ENCODE measurements at regions not wholly inside any gene's neighbourhood (a gene's known extent, or its start where the extent isn't known, plus 50 kb on each side); places are given as distances from the start of the nearest gene placed in this dataset.

- BruUV-seq (replicated peaks): no TSS peak
- ChIA-PET POLR2A (no interaction called here), CTCF (no interaction called here)
- no peaks in the 10 kb centered on the region for H3K4me1 ChIP-seq (ENCODE audit: control insufficient read depth, insufficient read depth, low read length)
- intact Hi-C loops (cut with micrococcal nuclease; ENCODE audit: unreplicated experiment): no loop called here
- no peaks in the 10 kb centered on the region for H3K27me3 ChIP-seq (ENCODE audit: control insufficient read depth, insufficient read depth, low read length)
- H3K27ac ChIP-seq (ENCODE audit: low read length): no peak overlapping the region
- DNase-seq (ENCODE audit: low read depth, low spot score): no peak
- H3K9me3 ChIP-seq (ENCODE audit: control insufficient read depth, insufficient read depth, low read depth, low read length): no peaks in the 10 kb centered on the region
- H3K4me3 ChIP-seq (ENCODE audit: low read depth in 2 of 2, low read length in 2 of 2): no peak overlapping the region
- no peaks in the 10 kb centered on the region for H3K36me3 ChIP-seq (ENCODE audit: control insufficient read depth, insufficient read depth, low read length)
- ATAC-seq: no peak
- TF ChIP-seq POLR2AphosphoS5 (IDR thresholded peaks at IDR 0.05; ENCODE audit: low read depth, low read length): no peak
- TF ChIP-seq REST (IDR thresholded peaks at IDR 0.05; ENCODE audit: insufficient read depth in 1 of 2, low read depth in 2 of 2, low read length in 1 of 2): no peak
- in situ Hi-C loops (cut with HindIII; ENCODE audit: low pct_unique_long_range_greater_than_20kb, low sequenced_read_pairs): no loop called here
Measured at GRCh38 chr3:73215281-73215680, 153.8 kb downstream of the EBLN2 start.

- intact Hi-C loops (cut with micrococcal nuclease; ENCODE audit: unreplicated experiment): no loop called here
- Histone ChIP-seq H3K27me3 (ENCODE audit: control insufficient read depth, insufficient read depth, low read length) (no peaks in the 10 kb centered on the region), H3K4me3 (ENCODE audit: low read depth in 2 of 2, low read length in 2 of 2) (no peak overlapping the region), H3K27ac (ENCODE audit: low read length) (no peak overlapping the region), H3K36me3 (ENCODE audit: control insufficient read depth, insufficient read depth, low read length) (no peaks in the 10 kb centered on the region), H3K4me1 (ENCODE audit: control insufficient read depth, insufficient read depth, low read length) (no peaks in the 10 kb centered on the region), H3K9me3 (ENCODE audit: control insufficient read depth, insufficient read depth, low read depth, low read length) (no peaks in the 10 kb centered on the region)
- ChIA-PET POLR2A (no interaction called here), CTCF (no interaction called here)
- in situ Hi-C loops (cut with HindIII; ENCODE audit: low pct_unique_long_range_greater_than_20kb, low sequenced_read_pairs): no loop called here
- DNase-seq (ENCODE audit: low read depth, low spot score) (no peak), ATAC-seq (no peak)
- TF ChIP-seq SIN3A (IDR thresholded peaks at IDR 0.05; ENCODE audit: borderline replicate concordance, insufficient read depth, low read depth, low read length) (no peak), TCF7L2 (IDR thresholded peaks at IDR 0.05; ENCODE audit: low read depth, low read length) (no peak), POLR2AphosphoS5 (IDR thresholded peaks at IDR 0.05; ENCODE audit: low read depth, low read length) (no peak), REST (IDR thresholded peaks at IDR 0.05; ENCODE audit: insufficient read depth in 1 of 2, low read depth in 2 of 2, low read length in 1 of 2) (no peak), CTCF (IDR thresholded peaks at IDR 0.05) (no peak)
- no TSS peak for BruUV-seq (replicated peaks)
Measured at GRCh38 chr3:73215901-73216300, 154.4 kb downstream of the EBLN2 start.

Measured in Panc1 (cell line).